Gastroesophageal sphincter (tissue), 3 donors: ENCODE measurements at regions not wholly inside any gene's neighbourhood (a gene's known extent, or its start where the extent isn't known, plus 50 kb on each side); places are given as distances from the start of the nearest gene placed in this dataset.

Experiments
- EP300 ChIP-seq: sonication (generic); formaldehyde crosslinking; IDR thresholded peaks from one replicate; pipeline ENCODE4 v1.6.1; 2017; ENCODE audit warnings: antibody characterized with exemption, mild to moderate bottlenecking
- POLR2A ChIP-seq, 2 donors: fragments of 450-650 bp; IDR thresholded peaks; one replicate each; pipeline ENCODE4 v1.6.1; 2017; ENCODE audit warnings: antibody characterized with exemption in 2 of 2, mild to moderate bottlenecking in 2 of 2, moderate library complexity in 1 of 2
- POLR2AphosphoS5 ChIP-seq: sonication (generic); formaldehyde crosslinking; IDR thresholded peaks from one replicate; pipeline ENCODE4 v1.6.1; 2017; ENCODE audit warnings: antibody characterized with exemption
- TF ChIP-seq, protein P1 (sequence below), 4 experiments: fragments of 200-600 bp in 2 of 4; fragments of 450-650 bp in 2 of 4; sonication (generic) in 1 of 4; IDR thresholded peaks; one replicate each; pipeline ENCODE4 v1.5.1; 2017 to 2019; ENCODE audit warnings: antibody characterized with exemption in 4 of 4, mild to moderate bottlenecking in 2 of 4, moderate library complexity in 2 of 4

DNA sequence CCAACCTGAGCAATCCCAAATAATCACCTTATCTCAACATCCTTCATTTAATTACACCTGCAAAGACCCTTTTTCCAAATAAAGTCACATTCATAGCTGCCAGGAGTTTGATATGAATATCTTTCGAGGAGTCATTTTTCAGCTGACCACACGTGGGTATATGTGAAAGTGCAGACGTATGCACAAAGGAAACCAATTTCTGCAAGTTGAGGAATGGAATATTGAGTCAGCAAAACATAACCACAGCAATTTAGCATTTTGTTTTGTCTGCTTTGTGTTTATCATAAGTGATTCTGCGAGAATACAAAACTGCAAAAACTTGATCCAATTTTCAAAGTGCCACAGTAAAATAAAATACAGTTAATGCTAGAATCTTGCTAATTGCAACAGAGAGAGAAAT is 295.9 kb downstream of the SUCLA2 start:
- TF ChIP-seq, protein P1, sequence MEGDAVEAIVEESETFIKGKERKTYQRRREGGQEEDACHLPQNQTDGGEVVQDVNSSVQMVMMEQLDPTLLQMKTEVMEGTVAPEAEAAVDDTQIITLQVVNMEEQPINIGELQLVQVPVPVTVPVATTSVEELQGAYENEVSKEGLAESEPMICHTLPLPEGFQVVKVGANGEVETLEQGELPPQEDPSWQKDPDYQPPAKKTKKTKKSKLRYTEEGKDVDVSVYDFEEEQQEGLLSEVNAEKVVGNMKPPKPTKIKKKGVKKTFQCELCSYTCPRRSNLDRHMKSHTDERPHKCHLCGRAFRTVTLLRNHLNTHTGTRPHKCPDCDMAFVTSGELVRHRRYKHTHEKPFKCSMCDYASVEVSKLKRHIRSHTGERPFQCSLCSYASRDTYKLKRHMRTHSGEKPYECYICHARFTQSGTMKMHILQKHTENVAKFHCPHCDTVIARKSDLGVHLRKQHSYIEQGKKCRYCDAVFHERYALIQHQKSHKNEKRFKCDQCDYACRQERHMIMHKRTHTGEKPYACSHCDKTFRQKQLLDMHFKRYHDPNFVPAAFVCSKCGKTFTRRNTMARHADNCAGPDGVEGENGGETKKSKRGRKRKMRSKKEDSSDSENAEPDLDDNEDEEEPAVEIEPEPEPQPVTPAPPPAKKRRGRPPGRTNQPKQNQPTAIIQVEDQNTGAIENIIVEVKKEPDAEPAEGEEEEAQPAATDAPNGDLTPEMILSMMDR (IDR thresholded peaks at IDR 0.05): no peak
- no peak for TF ChIP-seq EP300
- no peak for TF ChIP-seq POLR2AphosphoS5
- no peak for TF ChIP-seq POLR2A (IDR thresholded peaks at IDR 0.05)
